Vagina (tissue), 2 donors: ENCODE measurements at regions not wholly inside any gene's neighbourhood (a gene's known extent, or its start where the extent isn't known, plus 50 kb on each side); places are given as distances from the start of the nearest gene placed in this dataset.

Experiments
- POLR2A ChIP-seq, 2 donors: fragments of 450-650 bp; IDR thresholded peaks; one replicate each; pipeline ENCODE4 v1.6.1; 2017; ENCODE audit warnings: antibody characterized with exemption in 2 of 2, mild to moderate bottlenecking in 2 of 2, moderate library complexity in 2 of 2
- TF ChIP-seq, protein P1 (sequence below), 3 experiments: fragments of 450-650 bp in 2 of 3; fragments of 200-600 bp in 1 of 3; sonication (generic) in 1 of 3; IDR thresholded peaks; one replicate each; pipeline ENCODE4 v1.5.1; 2017 to 2019; ENCODE audit warnings: antibody characterized with exemption in 3 of 3, mild to moderate bottlenecking in 2 of 3, moderate library complexity in 2 of 3

GRCh38 chr12:41972598-41972997 lies 172.1 kb downstream of the GXYLT1 start:
- TF ChIP-seq POLR2A (IDR thresholded peaks at IDR 0.05) = no peak
- TF ChIP-seq, protein P1, sequence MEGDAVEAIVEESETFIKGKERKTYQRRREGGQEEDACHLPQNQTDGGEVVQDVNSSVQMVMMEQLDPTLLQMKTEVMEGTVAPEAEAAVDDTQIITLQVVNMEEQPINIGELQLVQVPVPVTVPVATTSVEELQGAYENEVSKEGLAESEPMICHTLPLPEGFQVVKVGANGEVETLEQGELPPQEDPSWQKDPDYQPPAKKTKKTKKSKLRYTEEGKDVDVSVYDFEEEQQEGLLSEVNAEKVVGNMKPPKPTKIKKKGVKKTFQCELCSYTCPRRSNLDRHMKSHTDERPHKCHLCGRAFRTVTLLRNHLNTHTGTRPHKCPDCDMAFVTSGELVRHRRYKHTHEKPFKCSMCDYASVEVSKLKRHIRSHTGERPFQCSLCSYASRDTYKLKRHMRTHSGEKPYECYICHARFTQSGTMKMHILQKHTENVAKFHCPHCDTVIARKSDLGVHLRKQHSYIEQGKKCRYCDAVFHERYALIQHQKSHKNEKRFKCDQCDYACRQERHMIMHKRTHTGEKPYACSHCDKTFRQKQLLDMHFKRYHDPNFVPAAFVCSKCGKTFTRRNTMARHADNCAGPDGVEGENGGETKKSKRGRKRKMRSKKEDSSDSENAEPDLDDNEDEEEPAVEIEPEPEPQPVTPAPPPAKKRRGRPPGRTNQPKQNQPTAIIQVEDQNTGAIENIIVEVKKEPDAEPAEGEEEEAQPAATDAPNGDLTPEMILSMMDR (IDR thresholded peaks at IDR 0.05) = no peak
